ENCODE measurements at regions not wholly inside any gene's neighbourhood (a gene's known extent, or its start where the extent isn't known, plus 50 kb on each side); places are given as distances from the start of the nearest gene placed in this dataset.

DNA sequence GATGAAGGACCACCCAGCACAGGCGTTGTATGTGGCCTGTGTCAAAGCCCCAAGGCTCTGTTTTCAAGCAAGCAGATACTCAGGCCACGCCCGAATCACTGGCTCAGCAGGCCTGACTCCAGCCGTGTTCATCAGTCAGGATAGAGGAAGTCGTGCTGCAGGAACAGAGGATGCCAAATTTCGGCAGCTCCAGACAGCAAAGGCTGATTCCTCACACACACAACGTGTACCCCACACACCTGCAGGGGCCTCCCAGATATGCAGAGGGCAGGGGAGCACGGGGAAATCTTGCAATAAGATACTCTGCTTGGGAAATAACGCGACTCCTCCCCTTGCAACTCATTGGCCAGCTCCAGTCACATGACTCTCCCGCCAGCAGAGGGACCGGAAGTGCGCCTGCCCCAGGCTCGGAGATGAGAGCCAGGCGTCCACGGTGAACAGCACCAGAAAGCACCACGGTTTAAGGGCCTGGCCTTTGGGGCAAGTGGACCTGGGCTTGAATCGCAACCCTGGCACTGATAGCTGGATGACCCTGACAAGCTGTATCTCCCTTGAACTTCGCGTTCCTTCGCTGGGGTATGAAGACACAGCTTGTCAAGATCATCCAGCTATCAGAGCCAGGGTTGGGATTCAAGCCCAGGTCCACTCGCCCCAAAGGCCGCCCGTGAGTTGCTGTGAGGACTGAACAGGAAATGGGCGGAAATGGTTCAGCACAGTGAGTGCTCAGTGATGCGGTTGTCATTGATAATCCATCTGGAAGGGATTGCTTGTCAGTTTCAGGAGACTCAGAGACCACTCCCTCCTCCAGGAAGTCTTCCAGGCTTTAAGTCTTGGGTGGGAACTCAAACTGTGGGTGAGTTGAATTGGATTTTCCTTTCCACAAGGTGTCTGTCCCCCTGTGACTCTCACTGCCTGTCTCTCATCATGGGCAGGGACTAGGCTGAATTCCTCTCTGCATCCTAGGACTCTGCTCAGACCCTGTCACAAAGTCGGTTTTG is 88.5 kb downstream of the MYEOV start:
- Histone ChIP-seq H3K9me3 (replicated peaks in 1 of 2; ENCODE audit: control insufficient read depth in 2 of 2, insufficient read depth in 1 of 2, low read depth in 1 of 2, low read length in 2 of 2) (peaks cover 0 to 3% of the 10 kb centered on the region in 2 donors), H3K27me3 (ENCODE audit: control insufficient read depth in 3 of 3, insufficient read depth in 3 of 3, low read depth in 1 of 3, low read length in 3 of 3) (peaks cover 0 to 2% (median 0%) of the 10 kb centered on the region in 3 experiments), H2AFZ (ENCODE audit: low read length) (no peak overlapping the region), H3K18ac (ENCODE audit: low read length) (peak overlapping the region; percentile 21), H2BK15ac (ENCODE audit: low read length) (no peak overlapping the region), H3K4me2 (ENCODE audit: insufficient read depth, low read length, poor library complexity, severe bottlenecking) (no peak overlapping the region), H3K9ac (ENCODE audit: low read depth, low read length, poor library complexity) (peak overlapping the region; percentile 2), H3K14ac (ENCODE audit: low read length) (no peak overlapping the region), H3K4me1 (ENCODE audit: control insufficient read depth in 2 of 2, insufficient read depth in 1 of 2, low read depth in 1 of 2, low read length in 2 of 2) (peaks cover 0 to 7% of the 10 kb centered on the region in 2 donors), H4K8ac (ENCODE audit: low read depth, low read length) (no peak overlapping the region), H3K79me1 (ENCODE audit: low read depth, low read length) (no peaks in the 10 kb centered on the region), H2AK5ac (ENCODE audit: low read depth, low read length) (peak overlapping the region; percentile 82), H3K4me3 (ENCODE audit: low read length in 2 of 2) (no peak overlapping the region), H2BK5ac (ENCODE audit: low read length) (no peak overlapping the region), H3K23ac (ENCODE audit: low read depth, low read length, poor library complexity) (peak overlapping the region; percentile 57), H2BK12ac (ENCODE audit: low read length) (peak overlapping the region; percentile 27), H3K4ac (ENCODE audit: low read length) (no peak overlapping the region), H2BK120ac (ENCODE audit: low read depth, low read length) (no peak overlapping the region), H3K36me3 (replicated peaks in 1 of 2; ENCODE audit: control insufficient read depth in 2 of 2, insufficient read depth in 2 of 2, low read length in 2 of 2) (no peaks in the 10 kb centered on the region), H4K91ac (ENCODE audit: low read depth, low read length, poor library complexity) (peak overlapping the region; percentile 1), H3K27ac (replicated peaks; ENCODE audit: low read length) (no peak overlapping the region)
- no CpG with 5 or more reads among the region's 27 CpGs for WGBS, 2 donors (ENCODE audit: extremely low coverage in 2 of 2, insufficient read length in 2 of 2, insufficient replicate concordance in 1 of 2)
- DNase-seq (ENCODE audit: low spot score): no peak

DNA sequence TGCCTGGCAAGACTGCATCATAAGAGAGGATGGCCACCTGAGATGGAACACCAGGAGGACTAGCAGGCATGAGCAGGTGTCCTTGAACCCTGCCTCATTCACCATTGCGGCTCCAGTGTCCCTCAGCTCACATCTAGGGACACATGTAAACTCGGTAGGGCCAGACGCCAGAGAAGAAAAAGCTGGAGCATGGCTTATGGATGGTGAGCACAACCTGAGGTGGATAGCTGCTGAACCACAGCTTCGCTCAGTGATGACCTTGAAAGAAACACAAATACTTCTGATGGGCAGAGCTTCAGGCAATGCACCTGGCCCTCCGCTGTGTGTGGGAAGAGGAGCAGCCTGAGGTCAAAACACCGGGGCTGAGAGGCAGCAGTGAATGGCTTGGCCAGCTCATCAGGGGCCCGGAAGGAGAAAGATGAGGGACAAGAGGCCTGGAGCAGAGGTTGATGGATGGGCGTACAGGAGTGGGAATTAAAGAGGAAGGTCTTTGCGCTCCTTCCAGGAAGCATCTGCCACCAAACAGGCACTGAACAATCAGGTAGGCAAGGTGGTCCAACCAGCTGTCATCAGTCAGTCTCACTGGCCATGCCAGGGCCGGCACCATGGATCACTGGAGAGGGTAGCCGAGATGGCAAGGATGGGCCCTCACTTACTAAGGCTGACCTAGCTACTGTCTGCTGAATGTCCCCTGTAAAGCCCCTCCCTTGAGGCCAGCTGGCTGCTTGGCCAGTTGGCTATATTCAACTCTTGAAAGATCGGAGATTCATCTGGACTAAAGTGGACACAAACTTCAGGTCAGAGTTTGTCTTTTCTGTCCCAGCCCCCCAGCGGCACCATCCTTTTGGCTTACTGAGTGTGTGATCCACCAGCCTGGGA is 89.7 kb downstream of the MYEOV start:
- Histone ChIP-seq H3K9me3 (replicated peaks in 1 of 2; ENCODE audit: control insufficient read depth in 2 of 2, insufficient read depth in 1 of 2, low read depth in 1 of 2, low read length in 2 of 2) (peaks cover 3 to 7% of the 10 kb centered on the region in 2 donors), H3K27me3 (ENCODE audit: control insufficient read depth in 3 of 3, insufficient read depth in 3 of 3, low read depth in 1 of 3, low read length in 3 of 3) (peaks cover 0 to 2% (median 0%) of the 10 kb centered on the region in 3 experiments), H3K36me3 (replicated peaks in 1 of 2; ENCODE audit: control insufficient read depth in 2 of 2, insufficient read depth in 2 of 2, low read length in 2 of 2) (no peaks in the 10 kb centered on the region), H3K4me3 (ENCODE audit: low read length in 2 of 2) (no peak overlapping the region), H3K4ac (ENCODE audit: low read length) (no peak overlapping the region), H3K27ac (replicated peaks; ENCODE audit: low read length) (no peak overlapping the region), H2BK5ac (ENCODE audit: low read length) (peak overlapping the region; percentile 16), H3K18ac (ENCODE audit: low read length) (peak overlapping the region; percentile 31), H3K4me1 (ENCODE audit: control insufficient read depth in 2 of 2, insufficient read depth in 1 of 2, low read depth in 1 of 2, low read length in 2 of 2) (peaks cover 0 to 7% of the 10 kb centered on the region in 2 donors), H2BK15ac (ENCODE audit: low read length) (peak overlapping the region; percentile 63), H3K23ac (ENCODE audit: low read depth, low read length, poor library complexity) (no peak overlapping the region), H2BK12ac (ENCODE audit: low read length) (no peak overlapping the region), H2AFZ (ENCODE audit: low read length) (no peak overlapping the region), H3K4me2 (ENCODE audit: insufficient read depth, low read length, poor library complexity, severe bottlenecking) (no peak overlapping the region), H4K91ac (ENCODE audit: low read depth, low read length, poor library complexity) (peak overlapping the region; percentile 57), H3K9ac (ENCODE audit: low read depth, low read length, poor library complexity) (no peak overlapping the region), H3K79me1 (ENCODE audit: low read depth, low read length) (no peaks in the 10 kb centered on the region), H2BK120ac (ENCODE audit: low read depth, low read length) (no peak overlapping the region), H4K8ac (ENCODE audit: low read depth, low read length) (no peak overlapping the region), H3K14ac (ENCODE audit: low read length) (peak overlapping the region; percentile 95), H2AK5ac (ENCODE audit: low read depth, low read length) (no peak overlapping the region)
- DNase-seq (ENCODE audit: low spot score): no peak
- WGBS, 2 donors (ENCODE audit: extremely low coverage in 2 of 2, insufficient read length in 2 of 2, insufficient replicate concordance in 1 of 2): no CpG with 5 or more reads among the region's 13 CpGs

DNA sequence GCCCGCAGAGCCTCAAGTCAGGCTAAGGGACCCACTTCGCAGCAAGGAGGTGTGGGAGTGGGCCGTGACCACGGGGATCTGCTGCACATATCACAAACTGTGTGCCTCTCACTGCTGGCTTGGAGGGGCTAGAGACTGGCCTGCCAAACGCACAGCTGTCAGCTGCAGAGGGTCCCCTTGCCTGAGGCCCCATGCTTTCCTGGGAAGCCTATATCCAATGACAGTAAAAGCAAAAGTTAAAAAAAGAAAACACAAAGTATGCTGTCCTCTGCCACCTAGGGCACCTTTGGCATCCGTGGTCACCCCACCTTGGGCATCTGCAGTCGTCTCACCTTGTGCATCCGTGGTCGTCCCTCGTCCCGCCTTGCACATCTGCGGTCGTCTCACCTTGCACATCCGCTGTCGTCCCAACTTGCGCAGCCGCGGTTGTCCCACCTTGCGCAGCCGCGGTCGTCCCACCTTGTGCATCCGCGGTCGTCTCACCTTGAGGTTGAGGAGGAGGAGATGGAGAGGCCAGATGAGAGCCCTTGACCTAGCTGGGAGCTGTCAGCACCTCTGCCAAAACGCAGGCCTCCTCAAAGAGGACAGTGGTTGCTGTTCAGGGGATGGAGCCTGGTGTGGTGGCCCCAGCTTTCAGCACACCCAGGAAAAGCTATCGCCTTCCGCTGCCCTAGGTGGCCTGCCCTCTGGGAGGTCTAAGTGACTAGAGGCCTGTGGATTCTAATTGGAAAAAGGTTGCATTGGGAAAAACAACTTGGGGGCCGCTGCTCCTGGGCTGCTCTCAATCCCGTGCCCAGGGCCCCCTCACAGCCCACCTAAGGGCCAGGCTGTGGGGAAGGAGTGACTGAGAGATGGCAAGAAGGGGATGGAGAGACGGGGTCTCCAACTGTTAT is 90.5 kb downstream of the MYEOV start:
- no peak overlapping the region for H3K27ac ChIP-seq (replicated peaks; ENCODE audit: low read length)
- H3K4ac ChIP-seq (ENCODE audit: low read length): no peak overlapping the region
- peak overlapping the region; percentile 60 for H2AK5ac ChIP-seq (ENCODE audit: low read depth, low read length)
- H2BK5ac ChIP-seq (ENCODE audit: low read length): peak overlapping the region; percentile 16
- peak overlapping the region; percentile 15 for H2BK15ac ChIP-seq (ENCODE audit: low read length)
- peaks cover 0 to 5% of the 10 kb centered on the region in 2 donors for H3K4me1 ChIP-seq (ENCODE audit: control insufficient read depth in 2 of 2, insufficient read depth in 1 of 2, low read depth in 1 of 2, low read length in 2 of 2)
- H2AFZ ChIP-seq (ENCODE audit: low read length): no peak overlapping the region
- WGBS, 2 donors (ENCODE audit: extremely low coverage in 2 of 2, insufficient read length in 2 of 2, insufficient replicate concordance in 1 of 2): no CpG with 5 or more reads among the region's 31 CpGs
- H3K14ac ChIP-seq (ENCODE audit: low read length): peak overlapping the region; percentile 77
- peaks cover 5 to 9% of the 10 kb centered on the region in 2 donors for H3K9me3 ChIP-seq (replicated peaks in 1 of 2; ENCODE audit: control insufficient read depth in 2 of 2, insufficient read depth in 1 of 2, low read depth in 1 of 2, low read length in 2 of 2)
- H3K79me1 ChIP-seq (ENCODE audit: low read depth, low read length): no peaks in the 10 kb centered on the region
- no peak overlapping the region for H3K4me2 ChIP-seq (ENCODE audit: insufficient read depth, low read length, poor library complexity, severe bottlenecking)
- no peaks in the 10 kb centered on the region for H3K36me3 ChIP-seq (replicated peaks in 1 of 2; ENCODE audit: control insufficient read depth in 2 of 2, insufficient read depth in 2 of 2, low read length in 2 of 2)
- no peak overlapping the region for H4K8ac ChIP-seq (ENCODE audit: low read depth, low read length)
- no peak overlapping the region for H4K91ac ChIP-seq (ENCODE audit: low read depth, low read length, poor library complexity)
- H3K23ac ChIP-seq (ENCODE audit: low read depth, low read length, poor library complexity): no peak overlapping the region
- DNase-seq (ENCODE audit: low spot score): no peak
- no peak overlapping the region for H2BK120ac ChIP-seq (ENCODE audit: low read depth, low read length)
- no peak overlapping the region for H3K4me3 ChIP-seq (ENCODE audit: low read length in 2 of 2)
- peak overlapping the region; percentile 52 for H2BK12ac ChIP-seq (ENCODE audit: low read length)
- peaks cover 0 to 2% (median 0%) of the 10 kb centered on the region in 3 experiments for H3K27me3 ChIP-seq (ENCODE audit: control insufficient read depth in 3 of 3, insufficient read depth in 3 of 3, low read depth in 1 of 3, low read length in 3 of 3)
- H3K9ac ChIP-seq (ENCODE audit: low read depth, low read length, poor library complexity): no peak overlapping the region
- H3K18ac ChIP-seq (ENCODE audit: low read length): peak overlapping the region; percentile 62

All from neuronal stem cell (in vitro differentiated cells).